ENCODE measurements at regions not wholly inside any gene's neighbourhood (a gene's known extent, or its start where the extent isn't known, plus 50 kb on each side); places are given as distances from the start of the nearest gene placed in this dataset.

DNA sequence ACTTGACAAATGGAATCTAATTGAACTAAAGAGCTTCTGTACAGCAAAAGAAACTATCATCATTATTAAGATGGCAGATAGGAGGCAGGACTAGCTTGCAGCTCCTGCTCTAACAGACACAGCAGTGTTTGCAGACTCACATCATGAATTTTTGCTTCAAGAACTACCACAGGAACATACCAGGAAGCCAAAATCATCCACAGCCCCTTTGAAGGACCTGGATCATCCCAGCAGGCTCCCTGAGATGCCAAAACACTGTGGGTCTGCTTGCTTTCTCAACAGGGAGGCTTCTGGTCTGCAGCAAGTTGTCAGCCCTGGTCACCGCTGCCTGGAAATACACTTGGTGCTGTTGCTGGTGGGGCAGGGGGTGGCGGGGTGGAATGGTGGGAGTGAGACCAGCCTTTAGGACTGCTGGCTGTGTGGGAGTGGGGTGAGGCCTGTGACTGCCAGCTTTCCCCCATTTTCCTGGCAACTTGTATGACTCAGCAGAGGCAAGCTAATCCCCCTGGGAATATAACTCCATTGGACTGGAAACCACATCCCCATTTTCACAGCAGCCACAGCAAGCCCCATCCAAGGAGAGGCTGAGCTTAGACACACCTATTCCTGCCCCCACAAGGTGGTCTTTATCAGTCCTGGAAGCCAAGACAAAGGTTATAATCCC is 533.8 kb upstream of the CYLC2 start:
- TF ChIP-seq, protein P1, sequence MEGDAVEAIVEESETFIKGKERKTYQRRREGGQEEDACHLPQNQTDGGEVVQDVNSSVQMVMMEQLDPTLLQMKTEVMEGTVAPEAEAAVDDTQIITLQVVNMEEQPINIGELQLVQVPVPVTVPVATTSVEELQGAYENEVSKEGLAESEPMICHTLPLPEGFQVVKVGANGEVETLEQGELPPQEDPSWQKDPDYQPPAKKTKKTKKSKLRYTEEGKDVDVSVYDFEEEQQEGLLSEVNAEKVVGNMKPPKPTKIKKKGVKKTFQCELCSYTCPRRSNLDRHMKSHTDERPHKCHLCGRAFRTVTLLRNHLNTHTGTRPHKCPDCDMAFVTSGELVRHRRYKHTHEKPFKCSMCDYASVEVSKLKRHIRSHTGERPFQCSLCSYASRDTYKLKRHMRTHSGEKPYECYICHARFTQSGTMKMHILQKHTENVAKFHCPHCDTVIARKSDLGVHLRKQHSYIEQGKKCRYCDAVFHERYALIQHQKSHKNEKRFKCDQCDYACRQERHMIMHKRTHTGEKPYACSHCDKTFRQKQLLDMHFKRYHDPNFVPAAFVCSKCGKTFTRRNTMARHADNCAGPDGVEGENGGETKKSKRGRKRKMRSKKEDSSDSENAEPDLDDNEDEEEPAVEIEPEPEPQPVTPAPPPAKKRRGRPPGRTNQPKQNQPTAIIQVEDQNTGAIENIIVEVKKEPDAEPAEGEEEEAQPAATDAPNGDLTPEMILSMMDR (IDR thresholded peaks at IDR 0.05; ENCODE audit: low read depth, low read length, poor library complexity, severe bottlenecking) = no peak
- no peak for TF ChIP-seq EZH2phosphoT487 (IDR thresholded peaks at IDR 0.05; ENCODE audit: borderline replicate concordance, low read length)

Data from DOHH2 (cell line).